GM23248 (cell line): ENCODE measurements at regions not wholly inside any gene's neighbourhood (a gene's known extent, or its start where the extent isn't known, plus 50 kb on each side); places are given as distances from the start of the nearest gene placed in this dataset.
"Not testable (repeated sequence)": the region's sequence is repeated elsewhere in the genome, so short reads cannot be mapped to it uniquely, and the experiment has no call there.

Experiments used
- DNase-seq: peaks from one replicate; pipeline ENCODE4 v3.0.0-alpha.2; 2015
- H2AFZ ChIP-seq: fragments of 200-600 bp; sonication (generic); 2 replicates; pipeline ENCODE4 v1.6.1; 2016; ENCODE audit warnings: antibody characterized with exemption
- H3F3A ChIP-seq: fragments of 200-600 bp; sonication (generic); 2 replicates; pipeline ENCODE4 v1.6.1; 2016; ENCODE audit warnings: mild to moderate bottlenecking, antibody characterized with exemption, mixed run types; ENCODE audit not compliant: insufficient read depth
- H3K27ac ChIP-seq: fragments of 200-600 bp; sonication (generic); 2 replicates; pipeline ENCODE4 v1.5.1; 2016; ENCODE audit warnings: mild to moderate bottlenecking
- H3K27me3 ChIP-seq: fragments of 200-600 bp; sonication (generic); replicated peaks from 2 replicates; pipeline ENCODE4 v1.6.1; 2016; ENCODE audit warnings: mild to moderate bottlenecking; ENCODE audit not compliant: insufficient read depth
- H3K36me3 ChIP-seq: fragments of 200-600 bp; sonication (generic); 2 replicates; pipeline ENCODE4 v1.6.1; 2016; ENCODE audit warnings: low read depth, mild to moderate bottlenecking
- H3K4me1 ChIP-seq: fragments of 200-600 bp; sonication (generic); 2 replicates; pipeline ENCODE4 v1.6.1; 2016; ENCODE audit warnings: mild to moderate bottlenecking; ENCODE audit not compliant: insufficient read depth
- H3K4me2 ChIP-seq: fragments of 200-600 bp; sonication (generic); one replicate; pipeline ENCODE4 v1.6.1; 2016; ENCODE audit warnings: mild to moderate bottlenecking; ENCODE audit not compliant: unreplicated experiment
- H3K4me3 ChIP-seq: fragments of 200-600 bp; sonication (generic); 2 replicates; pipeline ENCODE4 v1.5.1; 2016; ENCODE audit warnings: mild to moderate bottlenecking
- H3K79me2 ChIP-seq: fragments of 200-600 bp; sonication (generic); 2 replicates; pipeline ENCODE4 v1.6.1; 2016; ENCODE audit warnings: mild to moderate bottlenecking; ENCODE audit not compliant: insufficient read depth
- H3K9ac ChIP-seq: fragments of 200-600 bp; sonication (generic); 2 replicates; pipeline ENCODE4 v1.6.1; 2016; ENCODE audit warnings: mild to moderate bottlenecking
- H3K9me2 ChIP-seq: fragments of 200-600 bp; sonication (generic); 2 replicates; pipeline ENCODE4 v1.6.1; 2016; ENCODE audit warnings: mixed run types, mild to moderate bottlenecking, moderate library complexity; ENCODE audit not compliant: insufficient read depth
- H3K9me3 ChIP-seq: fragments of 200-600 bp; sonication (generic); one replicate; pipeline ENCODE4 v1.6.1; 2017; ENCODE audit warnings: low read depth
- H4K20me1 ChIP-seq: fragments of 200-600 bp; sonication (generic); 2 replicates; pipeline ENCODE4 v1.6.0; 2016; ENCODE audit not compliant: insufficient read depth
- EZH2 ChIP-seq: fragments of 200-600 bp; sonication (generic); IDR thresholded peaks from 2 replicates; pipeline ENCODE4 v1.6.1; 2018; ENCODE audit warnings: antibody characterized with exemption, mild to moderate bottlenecking; ENCODE audit not compliant: insufficient read depth, poor library complexity, severe bottlenecking
- EZH2phosphoT487 ChIP-seq: fragments of 200-600 bp; sonication (generic); IDR thresholded peaks from 2 replicates; pipeline ENCODE4 v1.6.1; 2018; ENCODE audit warnings: antibody characterized with exemption, moderate library complexity, mild to moderate bottlenecking, low read depth; ENCODE audit not compliant: insufficient read depth
- WGBS, 2 experiments: methylation state at CpG; one replicate each; pipeline ENCODE4 v1.1.6; 2015 to 2017; ENCODE audit warnings: low lambda C conversion rate in 2 of 2, low coverage in 1 of 2; ENCODE audit errors: missing lambda C conversion rate in 2 of 2; 5-methylcytosine and 5-hydroxymethylcytosine counted together
- in situ Hi-C: fragments of 300-500 bp; cut with MboI; formaldehyde crosslinking; loops from 2 replicates; pipeline ENCODE4 v1.15.0; 2020

- Histone ChIP-seq H3K9ac (no peak overlapping the region), H3K4me1 (no peaks in the 10 kb centered on the region), H2AFZ (no peak overlapping the region), H3K79me2 (no peaks in the 10 kb centered on the region), H3F3A (no peaks in the 10 kb centered on the region), H4K20me1 (no peaks in the 10 kb centered on the region), H3K4me2 (no peak overlapping the region), H3K27me3 (no peaks in the 10 kb centered on the region), H3K27ac (no peak overlapping the region), H3K9me2 (no peaks in the 10 kb centered on the region), H3K36me3 (no peaks in the 10 kb centered on the region), H3K4me3 (no peak overlapping the region), H3K9me3 (peaks cover 7% of the 10 kb centered on the region)
- 36 to 39% methylated on average over 3 of the region's 3 CpGs for WGBS, 2 experiments
- TF ChIP-seq EZH2phosphoT487, result no peak
- no peak for TF ChIP-seq EZH2
- no peak for DNase-seq
- in situ Hi-C loops, result no loop called here
Observed at GRCh38 chr12:33223956-33224355, 215.7 kb downstream of the SYT10 start.

GRCh38 chr12:33222357-33222756 lies 217.3 kb downstream of the SYT10 start:
- Histone ChIP-seq H3K9me3 (peaks cover 7% of the 10 kb centered on the region), H3K4me1 (no peaks in the 10 kb centered on the region), H3K27ac (no peak overlapping the region), H3K79me2 (no peaks in the 10 kb centered on the region), H2AFZ (no peak overlapping the region), H3F3A (no peaks in the 10 kb centered on the region), H3K9ac (no peak overlapping the region), H3K9me2 (no peaks in the 10 kb centered on the region), H3K36me3 (no peaks in the 10 kb centered on the region), H3K4me3 (no peak overlapping the region), H3K4me2 (no peak overlapping the region), H4K20me1 (no peaks in the 10 kb centered on the region), H3K27me3 (no peaks in the 10 kb centered on the region)
- 42 to 55% methylated on average over 4 of the region's 4 CpGs for WGBS, 2 experiments
- no peak for DNase-seq
- in situ Hi-C loops, result no loop called here
- TF ChIP-seq EZH2 (no peak), EZH2phosphoT487 (no peak)

- no peaks in the 10 kb centered on the region for H3K79me2 ChIP-seq
- TF ChIP-seq EZH2 (no peak), EZH2phosphoT487 (no peak)
- H3K27me3 ChIP-seq, result no peaks in the 10 kb centered on the region
- no peaks in the 10 kb centered on the region for H3K9me3 ChIP-seq
- H3K4me2 ChIP-seq, result no peak overlapping the region
- H3K9me2 ChIP-seq, result no peaks in the 10 kb centered on the region
- no peak for DNase-seq
- H3K36me3 ChIP-seq, result no peaks in the 10 kb centered on the region
- no peak overlapping the region for H3K9ac ChIP-seq
- 14 to 19% methylated on average over 2 of the region's 2 CpGs for WGBS, 2 experiments
- in situ Hi-C loops, result no loop called here
- no peak overlapping the region for H3K4me3 ChIP-seq
- no peak overlapping the region for H3K27ac ChIP-seq
- H3F3A ChIP-seq, result no peaks in the 10 kb centered on the region
- H4K20me1 ChIP-seq, result no peaks in the 10 kb centered on the region
- no peak overlapping the region for H2AFZ ChIP-seq
- H3K4me1 ChIP-seq, result no peaks in the 10 kb centered on the region
Observed at GRCh38 chr12:33205981-33206380, 233.6 kb downstream of the SYT10 start.

- in situ Hi-C loops, result not testable (repeated sequence)
Observed at GRCh38 chr12:33194389-33194788, 245.2 kb downstream of the SYT10 start.

GRCh38 chr12:33192226-33192625 lies 247.4 kb downstream of the SYT10 start:
- no peaks in the 10 kb centered on the region for H4K20me1 ChIP-seq
- no peak overlapping the region for H2AFZ ChIP-seq
- H3F3A ChIP-seq, result no peaks in the 10 kb centered on the region
- H3K9me3 ChIP-seq, result peaks cover 4% of the 10 kb centered on the region
- TF ChIP-seq EZH2 (no peak), EZH2phosphoT487 (no peak)
- H3K4me2 ChIP-seq, result no peak overlapping the region
- no peaks in the 10 kb centered on the region for H3K27me3 ChIP-seq
- no peak overlapping the region for H3K4me3 ChIP-seq
- 32 to 34% methylated on average over 4 of the region's 4 CpGs for whole genome bisulfite sequencing, 2 experiments
- no peaks in the 10 kb centered on the region for H3K79me2 ChIP-seq
- H3K9me2 ChIP-seq, result no peaks in the 10 kb centered on the region
- H3K9ac ChIP-seq, result no peak overlapping the region
- no peaks in the 10 kb centered on the region for H3K4me1 ChIP-seq
- in situ Hi-C loops, result no loop called here
- H3K36me3 ChIP-seq, result no peaks in the 10 kb centered on the region
- no peak for DNase-seq
- H3K27ac ChIP-seq, result no peak overlapping the region

More at GRCh38 chr12:33194389-33194788, 245.2 kb downstream of the SYT10 start:
- not testable (repeated sequence) for H3F3A ChIP-seq, H3K79me2 ChIP-seq, H3K9me2 ChIP-seq, H4K20me1 ChIP-seq, H3K4me3 ChIP-seq, H3K9ac ChIP-seq, H3K27ac ChIP-seq, H3K4me2 ChIP-seq, H3K27me3 ChIP-seq, DNase-seq, H2AFZ ChIP-seq, H3K9me3 ChIP-seq, H3K4me1 ChIP-seq, H3K36me3 ChIP-seq
